Nephron progenitor cell (in vitro differentiated cells): ENCODE measurements at regions not wholly inside any gene's neighbourhood (a gene's known extent, or its start where the extent isn't known, plus 50 kb on each side); places are given as distances from the start of the nearest gene placed in this dataset.

ENCODE experiments used
- DNase-seq: peaks from one replicate; pipeline ENCODE4 v3.0.0; 2021
- H3K27ac Mint-ChIP-seq: 2 replicates; pipeline ENCODE4 v1.8.0; 2021; ENCODE audit warnings: mild to moderate bottlenecking, moderate library complexity, mixed read lengths
- H3K27me3 Mint-ChIP-seq: 2 replicates; pipeline ENCODE4 v1.8.0; 2021; ENCODE audit warnings: mild to moderate bottlenecking, low read depth, mixed read lengths; ENCODE audit not compliant: poor library complexity
- H3K36me3 Mint-ChIP-seq: 2 replicates; pipeline ENCODE4 v1.8.0; 2021; ENCODE audit warnings: low read depth, mixed read lengths
- H3K4me1 Mint-ChIP-seq: 2 replicates; pipeline ENCODE4 v1.8.0; 2021; ENCODE audit warnings: mixed read lengths
- H3K4me3 Mint-ChIP-seq: 2 replicates; pipeline ENCODE4 v1.8.0; 2021; ENCODE audit warnings: mild to moderate bottlenecking, moderate library complexity, mixed read lengths
- H3K9me3 Mint-ChIP-seq: 2 replicates; pipeline ENCODE4 v1.8.0; 2021; ENCODE audit warnings: mild to moderate bottlenecking, moderate library complexity, mixed read lengths
- CTCF ChIP-seq: fragments of 200-600 bp; sonication (generic); IDR thresholded peaks from 2 replicates; pipeline ENCODE4 v1.5.0; 2021; ENCODE audit warnings: antibody characterized with exemption

DNA sequence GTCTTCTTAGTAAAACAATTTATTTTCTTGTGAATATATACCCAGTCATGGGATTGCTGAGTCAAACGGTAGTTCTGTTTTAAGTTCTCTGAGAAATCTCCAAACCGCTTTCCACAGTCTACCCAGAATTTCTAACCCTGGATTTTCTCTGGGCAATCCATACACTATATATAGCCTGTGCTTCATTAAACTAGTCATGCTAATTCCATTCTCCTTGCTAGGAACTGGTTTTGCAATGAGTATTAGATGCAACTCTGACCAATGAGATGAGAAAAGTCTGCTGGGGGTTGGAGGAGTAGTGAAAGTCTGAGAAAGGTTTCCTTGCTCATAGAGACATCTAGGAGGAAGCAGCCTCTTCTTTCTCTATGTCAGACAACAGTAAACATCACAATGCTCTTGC, 196.1 kb upstream of the CDKN3 start:
- H3K36me3 Mint-ChIP-seq, result peaks cover 57% of the 10 kb centered on the region
- no peak overlapping the region for H3K4me3 Mint-ChIP-seq
- TF ChIP-seq CTCF, result no peak
- peaks cover 79% of the 10 kb centered on the region for H3K9me3 Mint-ChIP-seq
- peaks cover 19% of the 10 kb centered on the region for H3K4me1 Mint-ChIP-seq
- no peak overlapping the region for H3K27ac Mint-ChIP-seq
- no peak for DNase-seq
- H3K27me3 Mint-ChIP-seq, result peaks cover 7% of the 10 kb centered on the region

- H3K4me3 Mint-ChIP-seq, result no peak overlapping the region
- H3K27ac Mint-ChIP-seq, result no peak overlapping the region
- no peak for TF ChIP-seq CTCF
- peaks cover 7% of the 10 kb centered on the region for H3K27me3 Mint-ChIP-seq
- peaks cover 15% of the 10 kb centered on the region for H3K4me1 Mint-ChIP-seq
- H3K36me3 Mint-ChIP-seq, result peaks cover 55% of the 10 kb centered on the region
- no peak for DNase-seq
- H3K9me3 Mint-ChIP-seq, result peaks cover 79% of the 10 kb centered on the region
These were observed 194.5 kb upstream of the CDKN3 start for GRCh38 chr14:54202288-54202687.

GRCh38 chr14:54206516-54206915, 190.3 kb upstream of the CDKN3 start:
- peak overlapping the region; percentile 2 for H3K27ac Mint-ChIP-seq
- TF ChIP-seq CTCF, result no peak
- no peak overlapping the region for H3K4me3 Mint-ChIP-seq
- H3K27me3 Mint-ChIP-seq, result peaks cover 5% of the 10 kb centered on the region
- peaks cover 53% of the 10 kb centered on the region for H3K4me1 Mint-ChIP-seq
- no peak for DNase-seq
- peaks cover 24% of the 10 kb centered on the region for H3K36me3 Mint-ChIP-seq
- H3K9me3 Mint-ChIP-seq, result peaks cover 37% of the 10 kb centered on the region

DNA sequence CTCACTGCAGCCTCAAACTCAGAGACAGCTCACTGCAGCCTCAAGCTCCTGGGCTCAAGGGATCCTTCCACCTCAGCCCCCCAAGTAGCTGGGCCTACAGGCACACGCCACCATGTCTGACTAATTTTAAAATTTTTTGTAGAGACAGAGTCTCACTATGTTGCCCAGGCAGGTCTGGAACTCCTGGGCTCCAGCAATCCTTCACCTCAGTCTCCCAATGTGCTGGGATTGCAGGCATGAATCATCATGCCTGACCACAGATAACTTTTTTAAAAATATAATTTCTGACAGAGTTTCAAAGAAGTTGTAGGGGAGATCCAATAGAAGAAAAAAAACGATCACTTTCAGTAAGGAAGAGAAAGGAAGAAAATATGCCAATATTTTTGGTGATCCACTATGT, 189.7 kb upstream of the CDKN3 start:
- peaks cover 59% of the 10 kb centered on the region for H3K4me1 Mint-ChIP-seq
- no peak overlapping the region for H3K4me3 Mint-ChIP-seq
- no peak overlapping the region for H3K27ac Mint-ChIP-seq
- H3K27me3 Mint-ChIP-seq, result no peaks in the 10 kb centered on the region
- H3K9me3 Mint-ChIP-seq, result peaks cover 35% of the 10 kb centered on the region
- peaks cover 19% of the 10 kb centered on the region for H3K36me3 Mint-ChIP-seq
- TF ChIP-seq CTCF, result no peak
- no peak for DNase-seq

DNA sequence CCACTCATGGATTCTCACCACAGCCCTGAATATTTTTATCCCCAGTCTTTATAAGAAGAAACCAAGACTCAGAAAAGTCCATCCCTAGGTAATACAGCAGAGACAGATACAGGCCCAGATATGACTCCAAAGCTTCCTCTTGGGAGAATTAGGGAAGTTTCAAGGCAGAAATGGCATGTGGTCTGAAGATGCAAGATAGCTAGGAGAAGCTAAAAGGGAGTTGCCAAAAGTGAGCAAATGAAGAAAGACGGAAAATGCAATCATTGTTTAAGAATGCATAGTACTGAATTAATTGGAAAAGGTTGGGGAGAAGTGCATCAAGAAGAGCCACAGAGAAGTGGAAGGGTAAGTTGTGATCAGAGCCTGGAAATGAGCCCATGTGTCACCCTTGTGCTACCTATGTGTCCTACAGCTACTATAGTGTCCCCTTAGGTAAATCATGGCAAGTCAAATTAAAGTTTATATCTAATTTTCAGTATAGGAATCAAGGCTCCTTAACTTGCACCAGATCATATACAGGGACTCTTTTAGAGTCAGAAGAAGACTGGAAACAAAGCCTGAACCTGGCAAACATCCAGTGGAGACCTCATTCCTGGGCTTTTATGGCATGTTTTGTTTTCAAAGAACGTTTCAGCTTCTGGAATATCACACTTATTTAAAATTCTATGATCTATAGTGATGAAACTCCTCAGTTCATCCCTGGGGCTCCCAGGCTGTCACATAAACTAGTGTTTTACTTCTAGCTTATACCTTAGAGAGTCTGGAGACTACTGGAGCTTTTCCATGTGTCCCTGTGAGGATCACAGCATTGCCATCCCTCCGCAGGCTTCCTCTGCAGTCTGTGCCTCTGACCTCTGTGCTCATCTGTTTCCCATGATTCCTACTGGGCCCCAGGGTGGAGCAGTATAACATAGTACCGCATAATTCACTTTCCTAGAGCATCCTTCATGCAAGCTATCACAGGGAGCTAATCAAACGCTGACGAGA, 189.0 kb upstream of the CDKN3 start:
- Mint-ChIP-seq H3K4me1 (peaks cover 59% of the 10 kb centered on the region), H3K36me3 (peaks cover 18% of the 10 kb centered on the region), H3K9me3 (peaks cover 34% of the 10 kb centered on the region), H3K4me3 (no peak overlapping the region), H3K27ac (peak overlapping the region; percentile 85), H3K27me3 (no peaks in the 10 kb centered on the region)
- TF ChIP-seq CTCF, result no peak
- DNase-seq, result no peak

- Mint-ChIP-seq H3K36me3 (peaks cover 20% of the 10 kb centered on the region), H3K9me3 (peaks cover 41% of the 10 kb centered on the region), H3K4me1 (peaks cover 59% of the 10 kb centered on the region), H3K4me3 (no peak overlapping the region), H3K27me3 (no peaks in the 10 kb centered on the region), H3K27ac (no peak overlapping the region)
- TF ChIP-seq CTCF, result no peak
- no peak for DNase-seq
These were observed 188.1 kb upstream of the CDKN3 start for GRCh38 chr14:54208751-54209150.
